ENCODE measurements at regions not wholly inside any gene's neighbourhood (a gene's known extent, or its start where the extent isn't known, plus 50 kb on each side); places are given as distances from the start of the nearest gene placed in this dataset.

DNA sequence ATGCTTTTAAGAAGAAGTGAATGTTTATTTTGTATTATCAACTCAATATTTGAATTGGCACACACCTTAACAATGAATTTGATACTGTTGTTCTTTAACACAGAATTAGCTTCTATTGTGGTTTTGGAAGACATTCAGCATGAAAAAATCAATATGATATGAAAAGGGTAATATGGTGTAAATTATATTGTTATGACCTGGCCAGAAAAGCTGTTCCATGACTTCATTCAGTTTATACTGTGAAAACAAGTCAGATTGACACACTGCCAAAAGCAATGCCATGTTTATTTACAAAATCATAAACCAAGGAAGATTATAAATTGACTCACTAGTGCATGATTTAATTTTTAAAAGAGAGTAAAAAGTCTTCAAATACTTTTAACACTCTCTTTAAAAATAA is 851.4 kb upstream of the SEL1L start:
- intact Hi-C loops (cut with micrococcal nuclease), result no loop called here
- H3K4me1 Mint-ChIP-seq, result no peaks in the 10 kb centered on the region
- peaks cover 0 to 3% (median 2%) of the 10 kb centered on the region in 7 donors for H3K9me3 Mint-ChIP-seq
- TF ChIP-seq, protein P1, sequence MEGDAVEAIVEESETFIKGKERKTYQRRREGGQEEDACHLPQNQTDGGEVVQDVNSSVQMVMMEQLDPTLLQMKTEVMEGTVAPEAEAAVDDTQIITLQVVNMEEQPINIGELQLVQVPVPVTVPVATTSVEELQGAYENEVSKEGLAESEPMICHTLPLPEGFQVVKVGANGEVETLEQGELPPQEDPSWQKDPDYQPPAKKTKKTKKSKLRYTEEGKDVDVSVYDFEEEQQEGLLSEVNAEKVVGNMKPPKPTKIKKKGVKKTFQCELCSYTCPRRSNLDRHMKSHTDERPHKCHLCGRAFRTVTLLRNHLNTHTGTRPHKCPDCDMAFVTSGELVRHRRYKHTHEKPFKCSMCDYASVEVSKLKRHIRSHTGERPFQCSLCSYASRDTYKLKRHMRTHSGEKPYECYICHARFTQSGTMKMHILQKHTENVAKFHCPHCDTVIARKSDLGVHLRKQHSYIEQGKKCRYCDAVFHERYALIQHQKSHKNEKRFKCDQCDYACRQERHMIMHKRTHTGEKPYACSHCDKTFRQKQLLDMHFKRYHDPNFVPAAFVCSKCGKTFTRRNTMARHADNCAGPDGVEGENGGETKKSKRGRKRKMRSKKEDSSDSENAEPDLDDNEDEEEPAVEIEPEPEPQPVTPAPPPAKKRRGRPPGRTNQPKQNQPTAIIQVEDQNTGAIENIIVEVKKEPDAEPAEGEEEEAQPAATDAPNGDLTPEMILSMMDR (IDR thresholded peaks at IDR 0.05), result no peak
- Histone ChIP-seq H3K36me3 (replicated peaks in 1 of 2; ENCODE audit: control insufficient read depth in 1 of 2, insufficient read depth in 2 of 2, low read length in 2 of 2) (no peaks in the 10 kb centered on the region), H3K27me3 (ENCODE audit: control insufficient read depth in 2 of 2, insufficient read depth in 2 of 2, low read length in 2 of 2) (no peaks in the 10 kb centered on the region), H3K79me2 (ENCODE audit: insufficient read depth, low read length) (no peaks in the 10 kb centered on the region), H3K27ac (ENCODE audit: low read depth in 1 of 2, low read length in 2 of 2) (no peak overlapping the region), H3K9me3 (replicated peaks in 1 of 2; ENCODE audit: control insufficient read depth in 1 of 2, insufficient read depth in 1 of 2, low read length in 2 of 2) (no peaks in the 10 kb centered on the region), H3K9ac (ENCODE audit: insufficient read depth, low read length, poor library complexity, severe bottlenecking) (no peak overlapping the region), H3K4me2 (replicated peaks; ENCODE audit: extremely low read depth, low read length, poor library complexity, severe bottlenecking) (no peak overlapping the region), H3K4me1 (ENCODE audit: control insufficient read depth in 1 of 2, insufficient read depth in 2 of 2, low read length in 2 of 2) (no peaks in the 10 kb centered on the region), H3K4me3 (replicated peaks in 1 of 3; ENCODE audit: low read depth in 2 of 3, low read length in 3 of 3) (no peak overlapping the region), H4K20me1 (ENCODE audit: insufficient read depth, low read length) (no peaks in the 10 kb centered on the region), H2AFZ (ENCODE audit: insufficient read depth, low read depth, low read length, poor library complexity, severe bottlenecking) (no peak overlapping the region)
- H3K4me3 Mint-ChIP-seq, result no peak overlapping the region
- H3K27ac Mint-ChIP-seq, result no peak overlapping the region
- H3K27me3 Mint-ChIP-seq (ENCODE audit: low read depth in 3 of 3), result no peaks in the 10 kb centered on the region
- no peaks in the 10 kb centered on the region for H3K36me3 Mint-ChIP-seq
- DNase-seq, result no peak

DNA sequence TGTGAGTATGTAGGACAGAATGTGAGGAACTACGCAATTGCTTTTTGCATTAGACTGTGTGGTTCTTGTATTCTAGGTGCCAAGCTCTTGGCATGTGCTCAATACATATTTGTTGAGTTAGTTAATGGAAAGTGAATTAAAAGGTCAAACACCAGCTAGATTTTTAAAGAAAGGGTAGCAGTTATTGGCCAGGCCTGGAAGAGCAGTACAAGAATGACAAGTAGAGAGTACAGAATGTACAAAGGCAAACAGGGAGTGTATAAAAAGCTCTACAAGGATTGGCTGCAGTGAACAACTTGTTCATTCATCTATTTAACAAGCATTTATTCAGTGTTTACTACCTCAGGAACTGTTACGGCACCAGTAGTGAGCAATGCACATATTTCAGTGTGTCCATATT is 854.0 kb upstream of the SEL1L start:
- Mint-ChIP-seq H3K27ac (no peak overlapping the region), H3K36me3 (no peaks in the 10 kb centered on the region), H3K9me3 (peaks cover 0 to 3% (median 2%) of the 10 kb centered on the region in 7 donors), H3K4me1 (no peaks in the 10 kb centered on the region), H3K27me3 (ENCODE audit: low read depth in 3 of 3) (peaks cover 0 to 2% (median 0%) of the 10 kb centered on the region in 3 donors), H3K4me3 (no peak overlapping the region)
- DNase-seq, result no peak
- H3K4me2 ChIP-seq (replicated peaks; ENCODE audit: extremely low read depth, low read length, poor library complexity, severe bottlenecking), result no peak overlapping the region
- intact Hi-C loops (cut with micrococcal nuclease), result no loop called here
- H3K27me3 ChIP-seq (ENCODE audit: control insufficient read depth in 2 of 2, insufficient read depth in 2 of 2, low read length in 2 of 2), result no peaks in the 10 kb centered on the region
- no peaks in the 10 kb centered on the region for H4K20me1 ChIP-seq (ENCODE audit: insufficient read depth, low read length)
- TF ChIP-seq, protein P1 (IDR thresholded peaks at IDR 0.05), result no peak
- no peaks in the 10 kb centered on the region for H3K4me1 ChIP-seq (ENCODE audit: control insufficient read depth in 1 of 2, insufficient read depth in 2 of 2, low read length in 2 of 2)
- WGBS (ENCODE audit: insufficient coverage), result 100% methylated on average over 1 of the region's 2 CpGs
- no peak overlapping the region for H3K4me3 ChIP-seq (replicated peaks in 1 of 3; ENCODE audit: low read depth in 2 of 3, low read length in 3 of 3)
- no peak overlapping the region for H3K9ac ChIP-seq (ENCODE audit: insufficient read depth, low read length, poor library complexity, severe bottlenecking)
- no peak overlapping the region for H3K27ac ChIP-seq (ENCODE audit: low read depth in 1 of 2, low read length in 2 of 2)
- no peak overlapping the region for H2AFZ ChIP-seq (ENCODE audit: insufficient read depth, low read depth, low read length, poor library complexity, severe bottlenecking)
- no peaks in the 10 kb centered on the region for H3K9me3 ChIP-seq (replicated peaks in 1 of 2; ENCODE audit: control insufficient read depth in 1 of 2, insufficient read depth in 1 of 2, low read length in 2 of 2)
- no peaks in the 10 kb centered on the region for H3K36me3 ChIP-seq (replicated peaks in 1 of 2; ENCODE audit: control insufficient read depth in 1 of 2, insufficient read depth in 2 of 2, low read length in 2 of 2)
- no peaks in the 10 kb centered on the region for H3K79me2 ChIP-seq (ENCODE audit: insufficient read depth, low read length)

Data from CD14-positive monocyte (primary cell).